ENCODE measurements at regions not wholly inside any gene's neighbourhood (a gene's known extent, or its start where the extent isn't known, plus 50 kb on each side); places are given as distances from the start of the nearest gene placed in this dataset.

DNA sequence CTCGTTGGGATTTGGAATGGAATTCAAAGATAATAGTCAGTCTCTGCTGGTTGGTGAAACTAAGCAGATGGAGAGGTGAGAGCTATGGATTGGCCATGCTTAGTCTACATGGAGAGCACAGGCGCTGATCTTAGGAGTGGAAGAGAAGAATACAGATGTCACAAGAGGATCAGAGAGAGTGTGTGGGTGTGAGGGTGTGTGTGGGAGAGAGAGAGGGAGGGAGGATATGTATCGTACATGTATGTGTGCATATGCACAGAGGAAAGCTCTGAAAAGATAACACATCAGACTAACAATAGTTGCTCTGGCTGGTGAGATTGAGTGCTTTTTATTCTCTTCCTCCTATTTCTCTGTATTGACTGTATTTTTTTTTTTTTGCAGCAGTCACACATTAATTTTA, 686.2 kb upstream of the TBX3 start:
- TF ChIP-seq FOXA1 (IDR thresholded peaks at IDR 0.05) (no peak), LEF1 (IDR thresholded peaks at IDR 0.05; ENCODE audit: borderline replicate concordance) (no peak), SUZ12 (IDR thresholded peaks at IDR 0.05) (no peak)
